Fibroblast of skin of abdomen (primary cell): ENCODE measurements at regions not wholly inside any gene's neighbourhood (a gene's known extent, or its start where the extent isn't known, plus 50 kb on each side); places are given as distances from the start of the nearest gene placed in this dataset.

ENCODE experiments used
- DNase-seq: peaks from one replicate; pipeline ENCODE4 v3.0.0-alpha.2; 2013

DNA sequence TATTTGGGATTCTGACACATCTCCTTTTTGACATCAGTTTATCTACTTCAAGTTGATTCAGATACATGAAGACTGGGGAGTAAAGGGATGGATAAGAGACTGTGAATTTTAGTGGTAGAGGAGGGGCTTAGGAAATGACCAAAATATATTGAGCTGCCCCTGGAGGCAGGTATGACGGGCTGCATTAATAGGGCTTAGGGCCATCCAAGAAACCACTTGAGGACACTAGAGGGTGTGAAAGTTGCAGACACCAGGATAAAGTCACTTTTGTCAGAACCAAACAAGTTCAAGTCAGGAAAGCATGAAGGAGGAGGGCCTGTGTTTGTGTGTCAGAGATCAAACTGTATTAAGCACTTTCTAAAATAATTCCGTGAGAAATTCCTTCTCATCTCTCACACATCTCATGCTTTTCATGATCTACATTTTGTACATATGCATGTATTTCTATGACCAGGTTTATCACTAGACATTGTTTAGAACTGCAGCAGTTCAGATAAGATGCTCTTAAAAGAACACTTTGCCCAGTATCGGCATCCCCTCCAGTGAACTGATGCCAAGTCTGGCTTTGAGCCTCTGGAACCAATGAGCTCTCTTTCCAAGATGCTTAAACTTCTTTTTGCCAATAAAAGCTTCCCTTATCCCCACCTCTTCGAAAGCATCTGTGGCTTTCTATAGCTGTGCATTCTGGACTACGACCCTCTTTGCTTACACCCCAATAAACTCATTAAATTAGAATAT is 136.9 kb downstream of the SLC38A1 start:
- DNase-seq = no peak

DNA sequence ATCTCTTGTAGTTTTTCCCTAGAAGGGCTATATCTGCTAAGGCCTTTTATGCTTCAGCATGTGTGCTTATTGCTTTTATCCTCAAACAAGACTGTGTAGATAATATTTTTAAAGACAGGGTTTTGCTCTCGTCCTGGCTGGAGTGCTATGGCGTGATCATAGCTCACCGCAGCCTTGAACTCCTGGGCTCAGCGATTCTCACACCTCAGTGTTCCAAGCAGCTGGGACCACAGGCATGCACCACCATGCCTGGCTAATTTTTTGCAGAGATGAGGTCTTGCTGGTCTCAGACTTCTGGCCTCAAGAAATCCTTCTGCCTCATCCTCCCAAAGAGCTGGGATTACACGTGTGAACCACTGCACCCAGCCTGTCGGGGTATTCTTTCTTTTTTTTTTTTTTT is 137.3 kb upstream of the SCAF11 start:
- DNase-seq = no peak

DNA sequence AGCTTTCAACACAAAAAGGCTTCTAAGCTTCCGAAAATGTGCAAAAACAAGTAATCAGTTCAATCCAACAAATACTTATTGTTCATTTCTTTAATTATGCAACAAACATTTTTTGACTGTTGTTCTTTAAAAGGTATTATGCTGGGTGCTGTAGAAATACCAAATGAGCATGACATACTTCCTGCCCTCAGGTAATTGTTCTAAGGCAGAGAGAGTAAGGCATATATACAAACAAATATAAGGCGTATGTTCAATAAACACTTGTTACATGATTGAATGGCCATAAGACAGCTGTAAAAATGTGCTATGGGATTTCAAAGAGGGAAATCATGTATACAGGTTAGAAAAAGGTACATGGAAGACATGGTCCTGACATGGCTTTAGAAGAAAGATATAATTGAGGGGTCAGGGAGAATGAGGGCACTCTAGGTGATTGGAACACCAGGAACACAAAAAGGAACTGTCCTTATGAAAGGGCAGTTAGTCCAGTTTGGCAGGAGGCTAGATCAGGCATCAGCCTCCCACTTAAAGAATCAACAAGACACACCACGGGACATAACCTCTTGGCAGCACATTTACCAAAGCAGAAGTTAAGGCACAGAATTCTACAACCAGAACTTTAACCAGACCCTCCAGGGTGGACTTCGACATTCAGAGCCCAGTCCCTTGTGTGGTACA is 135.8 kb upstream of the SCAF11 start:
- DNase-seq = no peak

DNA sequence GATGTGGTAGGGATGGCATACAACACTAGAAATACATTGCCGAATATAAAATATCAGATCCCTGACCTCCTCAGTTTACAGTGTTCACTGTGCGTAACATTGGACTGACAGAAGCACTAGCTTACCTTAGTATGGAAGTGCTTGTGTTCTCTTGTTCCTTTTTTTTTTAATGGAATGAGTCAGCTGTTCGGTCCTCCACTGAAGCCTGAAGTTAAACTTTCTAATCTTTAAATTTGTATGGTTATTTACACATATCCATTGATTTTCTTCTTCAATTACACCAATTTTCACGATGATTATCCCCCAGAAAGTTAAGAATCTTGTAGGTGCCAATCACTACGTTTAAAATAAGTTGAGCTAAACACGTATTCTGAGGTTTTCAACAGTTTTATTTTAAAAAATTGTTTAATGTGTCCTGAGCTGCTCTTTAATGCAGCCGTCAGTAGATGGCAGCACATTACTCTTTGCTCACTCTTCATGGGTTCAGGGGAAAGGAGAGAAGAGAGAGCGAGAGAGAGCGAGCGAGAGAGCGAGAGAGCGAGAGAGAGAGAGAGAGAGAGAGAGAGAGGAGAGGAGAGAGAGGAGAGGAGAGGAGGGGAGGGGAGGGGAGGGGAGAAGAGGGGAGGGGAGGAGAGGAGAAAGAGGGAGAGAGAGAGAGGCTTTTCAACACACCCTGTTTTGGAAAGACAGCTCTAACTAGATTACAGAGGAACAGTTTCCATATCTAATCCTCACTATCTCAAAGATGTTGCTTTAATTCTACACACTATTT is 134.7 kb upstream of the SCAF11 start:
- peak; percentile 84 for DNase-seq

DNA sequence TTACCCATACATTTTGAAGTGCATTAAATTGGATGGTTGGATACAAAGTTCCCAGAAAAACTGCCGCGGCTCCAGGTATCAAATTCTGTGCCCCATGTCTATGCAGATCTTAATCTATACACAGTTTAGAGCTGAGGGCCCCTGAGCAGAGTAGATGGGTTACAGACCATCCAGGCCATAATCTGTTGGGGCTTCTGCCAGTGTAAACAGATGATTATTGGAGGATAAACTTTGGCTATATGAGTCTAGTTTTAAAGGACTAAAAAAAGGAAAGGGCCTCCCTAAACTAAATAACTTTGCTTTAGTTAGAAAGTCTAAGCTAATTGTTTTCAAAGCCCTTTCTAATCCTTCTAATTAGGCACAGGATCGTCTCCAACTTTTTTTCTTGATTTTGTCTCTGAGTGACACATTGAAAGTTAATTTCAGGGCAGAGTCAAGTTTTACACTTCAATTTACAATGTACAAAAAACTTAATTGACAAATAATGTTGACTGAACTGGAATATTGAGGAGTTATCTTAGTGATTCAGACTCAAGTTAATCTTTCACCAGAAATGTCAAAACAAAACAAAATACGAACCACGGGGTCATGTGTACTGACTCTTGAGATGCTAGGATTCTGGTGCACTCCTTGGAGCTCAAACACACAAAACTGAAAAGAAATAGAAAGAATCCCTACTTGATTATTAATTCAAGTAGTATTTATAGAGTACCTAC is 133.9 kb upstream of the SCAF11 start:
- no peak for DNase-seq

DNA sequence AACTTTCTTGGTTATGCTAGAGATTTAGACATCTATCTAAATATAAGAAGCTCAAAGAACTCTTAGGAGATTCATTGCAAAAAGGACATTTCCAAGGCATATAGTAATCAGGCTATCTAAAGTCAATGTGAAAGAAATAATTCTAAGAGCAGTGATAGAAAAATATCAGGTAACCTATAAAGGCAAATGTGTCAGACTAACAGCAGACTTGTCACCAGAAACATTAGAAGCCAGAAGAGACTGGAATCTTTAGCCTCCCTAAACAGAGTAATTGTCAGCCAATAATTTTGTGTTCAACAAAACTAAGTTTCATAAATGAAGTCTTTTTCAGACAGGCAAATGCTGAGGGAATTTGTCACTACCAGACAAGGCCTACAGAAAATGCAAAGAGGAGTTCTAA is 122.0 kb upstream of the SCAF11 start:
- DNase-seq = no peak

DNA sequence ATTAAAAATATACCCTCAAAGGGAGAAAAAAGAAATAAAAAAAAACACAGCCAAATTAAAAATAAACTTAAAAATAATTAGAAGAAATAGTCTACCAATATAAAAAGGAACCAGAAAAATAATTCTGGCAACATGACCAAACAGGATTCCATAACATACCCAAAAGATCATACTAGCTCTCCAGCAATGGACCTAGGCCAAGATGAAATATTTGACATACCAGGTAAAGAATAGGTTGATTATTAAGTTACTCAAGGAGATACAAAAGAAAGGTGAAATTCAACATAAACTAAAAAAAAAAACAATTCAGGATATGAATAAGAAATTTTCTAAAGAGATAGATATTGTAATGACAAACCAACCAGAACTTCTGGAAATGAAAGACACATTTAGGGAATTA is 121.3 kb upstream of the SCAF11 start:
- DNase-seq = no peak

DNA sequence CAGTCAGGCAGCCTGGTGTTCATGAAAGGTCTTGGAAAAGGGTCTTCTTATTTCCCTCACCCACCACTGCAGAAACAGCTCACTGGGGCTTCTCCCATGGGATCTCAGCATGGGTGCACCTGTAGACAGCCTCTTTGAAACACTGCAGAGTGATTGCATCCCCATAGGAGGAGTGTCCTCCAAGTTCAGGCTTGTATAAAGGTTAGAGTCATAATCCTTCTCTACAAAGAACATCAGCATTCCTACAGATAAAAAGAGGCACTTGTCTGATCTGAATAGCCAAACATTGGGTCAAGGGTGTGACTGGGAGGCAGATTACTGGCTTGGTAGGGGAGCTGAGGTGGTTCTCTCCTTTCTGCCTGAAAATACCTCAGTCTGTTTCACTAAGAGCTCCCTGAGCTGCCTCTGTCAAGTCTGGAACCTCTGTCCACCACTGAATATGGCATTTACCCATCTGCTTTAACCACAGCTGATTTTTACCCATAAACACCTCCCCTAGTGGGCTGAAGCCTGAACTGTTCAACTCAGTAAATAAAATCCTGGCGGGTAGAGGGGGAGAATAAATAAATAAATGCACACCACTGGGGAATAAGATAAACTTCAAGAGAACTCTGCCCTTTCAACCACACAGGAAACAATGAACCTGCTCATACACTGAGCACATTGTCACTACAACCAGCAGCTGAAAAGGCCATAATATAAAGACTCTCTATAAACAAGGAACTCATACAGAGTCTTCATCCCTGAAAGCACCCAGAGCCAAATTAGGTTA is 120.7 kb upstream of the SCAF11 start:
- no peak for DNase-seq

DNA sequence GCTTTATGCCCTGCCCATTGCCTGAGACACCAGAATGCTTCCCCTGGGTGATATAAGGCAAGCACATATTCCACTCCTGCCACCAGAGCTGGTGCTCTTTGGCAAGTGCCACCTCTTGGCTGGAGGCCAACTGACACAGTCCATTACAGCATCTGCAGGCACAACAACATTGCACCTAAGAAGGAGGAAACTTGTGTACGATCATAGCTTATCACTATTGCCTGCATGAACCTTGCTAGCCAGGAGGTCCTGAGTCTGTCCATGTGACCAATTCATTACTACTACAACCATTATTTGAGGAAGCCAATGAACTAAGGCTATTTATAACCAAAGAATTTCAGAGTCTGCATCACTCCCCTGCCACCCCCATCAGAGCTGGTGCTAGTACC is 119.8 kb upstream of the SCAF11 start:
- no peak for DNase-seq

DNA sequence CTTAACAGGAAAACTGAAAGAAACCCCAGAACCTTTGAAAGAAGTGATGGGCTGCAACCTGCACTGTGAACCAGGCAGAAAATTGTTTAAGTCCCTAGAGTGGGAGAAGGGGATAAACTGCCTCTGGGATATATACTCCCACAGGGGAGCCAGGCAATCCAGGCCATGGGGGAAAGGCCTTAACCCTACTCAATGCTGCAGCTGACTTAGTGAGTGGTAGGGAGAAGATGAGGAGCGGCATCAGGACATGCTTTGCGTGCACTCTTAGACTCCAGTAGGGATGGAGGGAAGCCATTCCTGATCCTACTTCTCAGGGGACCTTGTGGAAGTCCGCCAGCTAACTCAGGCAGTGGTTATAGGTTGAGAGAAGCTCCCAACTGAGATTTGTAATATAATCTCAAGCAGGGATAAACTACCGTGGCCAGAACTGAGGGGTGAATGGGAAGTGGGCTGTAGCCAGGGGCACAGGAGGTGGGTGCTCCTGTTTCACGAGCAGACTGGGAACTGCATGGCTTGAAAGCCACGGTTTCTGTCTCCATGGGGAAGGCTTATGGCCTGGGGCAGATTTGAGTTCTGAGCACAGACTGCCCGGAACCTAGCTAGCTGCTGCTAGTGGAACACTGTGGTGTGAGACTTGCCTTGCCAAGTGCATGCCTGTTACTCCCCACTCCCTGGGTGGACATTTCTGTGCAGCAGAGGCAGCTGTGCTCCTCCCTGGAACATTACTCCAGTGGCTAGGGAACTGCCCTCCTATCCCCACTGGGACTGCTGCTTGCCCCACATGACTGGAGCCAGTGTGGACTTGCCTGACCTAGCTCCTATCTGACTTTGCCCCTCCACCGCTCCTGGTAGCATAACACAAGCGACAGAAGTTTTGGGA is 119.2 kb upstream of the SCAF11 start:
- DNase-seq = no peak

DNA sequence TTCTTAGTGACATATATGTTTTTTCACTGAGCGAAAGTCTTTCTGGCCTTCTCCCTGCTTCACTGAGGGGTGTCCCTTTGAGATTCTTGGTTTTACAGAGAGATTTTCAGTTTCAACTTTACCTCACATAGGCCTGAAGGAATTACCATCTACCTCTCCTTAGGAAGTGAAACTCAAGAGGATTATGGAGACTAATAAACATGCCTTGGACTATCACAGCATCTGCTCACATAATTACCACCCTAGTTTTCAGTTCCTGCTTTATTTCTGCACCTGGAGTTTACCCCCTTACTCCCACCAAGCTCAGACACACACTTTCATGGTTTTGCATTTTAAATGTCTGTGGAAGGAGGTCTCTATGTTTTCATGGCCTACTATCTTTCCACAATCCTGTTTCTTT is 118.3 kb upstream of the SCAF11 start:
- no peak for DNase-seq

DNA sequence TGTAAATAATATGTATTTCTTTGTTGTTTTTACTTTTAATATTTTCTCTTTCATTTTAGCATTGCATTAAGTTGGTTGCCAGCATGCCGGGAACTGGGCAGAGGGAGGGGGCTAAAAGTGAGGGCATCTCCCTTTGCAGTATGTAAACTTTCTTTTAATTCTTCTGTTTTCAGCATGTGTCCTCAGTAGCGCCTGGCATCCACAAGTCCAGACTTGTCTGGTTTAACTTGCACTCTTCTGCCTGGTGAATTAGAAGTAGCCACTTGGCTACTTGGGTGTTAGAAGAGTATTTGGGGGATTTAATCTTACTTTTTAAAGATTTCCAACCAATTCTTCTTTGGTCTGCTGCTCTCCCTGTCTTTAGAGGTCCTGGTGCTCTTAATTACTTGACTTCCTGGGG is 117.2 kb upstream of the SCAF11 start:
- no peak for DNase-seq

DNA sequence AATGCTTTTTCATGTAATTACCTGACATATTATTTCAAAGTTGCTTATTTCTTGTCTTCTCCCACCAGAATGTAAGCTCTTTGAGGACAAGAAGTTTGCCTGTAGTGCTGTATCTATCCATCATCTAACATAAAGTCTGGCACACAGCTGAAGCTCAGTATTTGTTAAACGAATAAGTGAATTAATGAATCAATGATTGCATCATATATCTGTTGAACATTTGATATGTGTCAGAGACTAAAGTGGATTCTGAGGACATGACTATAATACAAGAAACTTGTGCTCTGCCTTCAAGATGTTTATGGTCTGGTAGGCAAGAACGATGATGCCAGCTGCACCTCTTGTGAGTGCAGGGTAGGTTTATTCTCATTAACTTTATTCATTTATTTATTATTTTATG is 115.4 kb upstream of the SCAF11 start:
- DNase-seq = no peak

DNA sequence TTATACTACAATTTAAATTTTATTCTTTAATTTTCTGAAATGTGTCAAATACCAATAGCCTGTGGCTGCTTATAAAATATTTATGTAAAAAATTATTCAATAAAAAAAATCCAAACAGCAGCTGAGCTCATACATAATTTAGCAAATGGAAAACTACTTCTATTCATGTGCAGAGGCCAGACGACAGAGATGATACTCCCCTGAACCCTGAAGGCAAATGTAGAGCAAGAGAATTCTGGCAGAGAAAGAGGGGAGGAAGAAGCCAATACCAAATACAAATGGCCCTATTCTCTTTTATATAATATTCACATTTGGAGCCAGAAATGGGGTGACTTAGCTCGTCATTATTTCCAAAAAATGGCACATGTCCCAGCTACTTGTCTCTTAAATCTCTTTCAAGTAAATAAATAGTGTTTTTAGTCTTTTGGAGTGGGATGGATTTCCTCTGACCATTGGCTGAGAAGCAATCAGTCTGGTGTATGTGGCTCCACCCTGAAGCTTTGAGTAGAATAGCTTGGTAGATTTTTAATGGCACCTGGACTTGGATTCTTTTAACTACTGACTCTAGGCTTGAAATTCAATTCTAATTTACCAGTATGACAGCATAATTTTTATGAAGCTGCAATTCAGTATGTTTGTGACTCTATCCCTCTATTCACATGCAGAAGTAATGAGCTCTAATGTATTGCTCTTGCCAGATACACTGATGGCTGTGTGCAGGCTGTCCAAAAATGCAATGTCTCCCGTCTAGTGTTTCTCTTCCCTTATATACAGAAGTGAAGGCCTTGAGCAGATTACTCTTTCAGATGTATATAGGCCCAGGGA is 113.4 kb upstream of the SCAF11 start:
- DNase-seq = no peak

DNA sequence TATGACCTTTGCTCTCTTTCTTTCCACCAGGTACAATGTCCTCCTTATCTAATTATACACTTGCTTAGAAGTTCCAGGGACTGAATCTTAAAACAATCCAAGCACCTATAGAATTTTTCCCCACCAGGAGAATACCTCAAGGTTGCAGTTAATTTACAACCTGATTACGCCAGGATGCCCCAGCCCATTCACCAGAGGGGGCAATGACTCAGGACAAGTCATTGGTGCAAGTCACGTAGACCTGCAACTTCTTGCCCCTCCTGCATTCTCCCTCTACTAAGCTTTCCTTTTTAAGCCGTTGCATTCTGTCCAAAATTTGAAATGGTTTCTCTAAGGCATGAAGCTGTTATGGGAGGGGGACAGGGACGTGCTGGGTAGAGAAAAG is 111.1 kb upstream of the SCAF11 start:
- DNase-seq = no peak

DNA sequence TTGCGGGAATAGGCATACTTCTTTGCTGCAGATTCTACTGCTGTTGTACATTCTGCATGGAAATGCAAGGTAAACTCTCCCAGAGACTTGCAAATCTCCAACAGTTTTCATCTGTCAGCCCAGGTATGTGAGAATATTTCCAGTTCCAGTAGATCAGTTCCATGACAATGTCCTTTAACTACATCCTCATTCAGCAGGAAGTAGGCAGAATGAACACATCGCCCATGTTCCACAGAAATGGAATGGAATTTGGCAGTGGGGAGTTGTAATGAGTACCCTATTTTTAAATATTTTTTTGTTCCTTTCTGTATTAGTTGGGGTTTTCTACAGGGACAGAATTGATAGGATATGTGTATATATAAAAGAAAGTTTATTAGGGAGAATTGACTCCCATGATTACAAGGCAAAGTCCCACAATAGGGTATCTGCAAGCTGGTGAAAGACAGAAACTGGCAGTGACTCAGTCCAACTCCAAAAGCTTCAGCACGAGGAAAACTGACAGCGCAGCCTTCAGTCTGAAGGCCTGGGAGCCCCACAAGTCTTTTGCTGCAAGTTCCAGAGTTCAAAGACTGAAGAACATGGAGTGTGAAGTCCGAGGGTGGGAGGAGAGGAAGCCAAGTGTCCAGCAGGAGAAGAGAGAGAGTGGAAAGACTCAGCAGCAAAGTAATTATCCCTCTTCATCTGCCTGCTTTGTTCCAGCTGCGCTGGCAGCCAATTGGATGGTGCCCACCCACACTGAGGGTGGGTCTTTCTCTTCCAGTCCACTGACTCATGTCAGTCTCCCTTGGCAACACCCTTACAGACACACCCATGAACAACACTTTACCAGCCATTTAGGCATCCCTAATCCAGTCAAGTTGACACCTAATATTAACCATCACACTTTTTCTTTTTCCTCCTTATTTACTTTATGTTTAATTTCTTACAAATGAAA is 110.4 kb upstream of the SCAF11 start:
- DNase-seq = no peak

DNA sequence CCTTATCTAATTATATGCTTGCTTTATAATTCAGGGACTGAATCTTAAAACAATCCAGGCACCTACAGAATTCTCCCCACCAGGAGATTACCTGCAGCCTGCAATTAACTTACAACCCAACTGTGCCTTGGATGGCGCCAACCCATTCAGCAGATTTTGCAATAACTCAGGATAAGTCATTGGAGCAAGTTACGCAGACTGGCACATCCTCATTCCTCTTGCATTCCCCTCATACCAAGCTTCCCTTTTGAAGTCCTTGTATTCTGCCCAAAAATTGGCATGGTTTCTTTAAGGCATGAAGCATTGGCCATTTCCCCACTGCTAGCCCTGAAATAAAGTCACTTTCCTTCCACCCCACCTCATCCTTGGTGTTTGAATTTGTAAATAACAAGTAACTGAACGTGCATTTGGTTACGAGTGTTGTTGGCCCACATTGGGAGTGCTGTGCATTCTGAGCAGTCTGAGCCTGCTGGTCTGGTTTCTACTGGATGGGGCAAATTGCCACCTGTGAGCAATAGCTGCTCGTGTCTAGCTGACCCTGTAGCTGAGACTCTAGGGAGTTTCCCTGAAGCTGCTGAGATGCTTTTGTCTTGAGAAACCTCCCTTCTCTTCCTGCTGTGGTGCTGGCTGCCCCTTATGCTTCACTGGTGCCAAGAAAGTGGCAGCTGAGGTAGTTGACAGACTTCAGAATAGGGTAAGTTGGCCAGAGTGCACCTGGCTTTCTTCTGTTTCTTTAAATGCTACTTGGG is 99.2 kb upstream of the SCAF11 start:
- no peak for DNase-seq

DNA sequence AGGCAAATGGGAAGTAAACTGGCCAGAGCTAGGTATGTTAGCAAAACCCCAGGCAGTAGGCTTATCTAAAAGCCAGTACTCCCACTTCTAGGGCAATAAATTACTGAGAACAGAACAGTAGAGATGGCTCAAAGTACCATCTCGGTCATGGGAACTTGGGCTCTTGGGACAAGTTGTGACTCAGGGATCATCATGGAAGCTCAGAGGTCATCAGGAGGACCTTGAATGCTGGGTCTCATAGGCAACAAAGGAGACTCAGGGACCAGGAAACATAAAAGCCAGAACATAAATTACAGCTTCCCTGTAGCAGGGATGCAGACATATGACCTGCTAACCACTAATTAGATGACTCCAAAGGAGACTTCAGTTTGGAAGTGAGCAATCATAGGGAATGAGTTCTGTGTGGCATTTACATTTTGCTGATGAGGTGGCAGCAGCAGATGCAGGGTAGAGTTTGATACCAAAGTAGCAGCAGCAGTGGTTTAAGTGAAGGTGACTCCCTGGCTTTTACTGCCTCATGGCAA is 97.6 kb upstream of the SCAF11 start:
- DNase-seq = no peak
